H1 (cell line): ENCODE measurements at regions not wholly inside any gene's neighbourhood (a gene's known extent, or its start where the extent isn't known, plus 50 kb on each side); places are given as distances from the start of the nearest gene placed in this dataset.

Experiments used
- CREB1 ChIP-seq: IDR thresholded peaks from 2 replicates; pipeline ENCODE4 v1.6.1; 2012; ENCODE audit warnings: inconsistent platforms
- TF ChIP-seq, protein P1 (sequence below), 3 experiments: IDR thresholded peaks; 1 replicate in 2 of 3; 2 replicates in 1 of 3; pipeline versions ENCODE4 v1.5.1 to v1.6.1; 2011; ENCODE audit warnings: low read length in 3 of 3, mild to moderate bottlenecking in 3 of 3, inconsistent platforms in 2 of 3, low read depth in 1 of 3, moderate library complexity in 1 of 3; ENCODE audit not compliant: insufficient read depth in 1 of 3; ENCODE audit errors: control extremely low read depth in 1 of 3

DNA sequence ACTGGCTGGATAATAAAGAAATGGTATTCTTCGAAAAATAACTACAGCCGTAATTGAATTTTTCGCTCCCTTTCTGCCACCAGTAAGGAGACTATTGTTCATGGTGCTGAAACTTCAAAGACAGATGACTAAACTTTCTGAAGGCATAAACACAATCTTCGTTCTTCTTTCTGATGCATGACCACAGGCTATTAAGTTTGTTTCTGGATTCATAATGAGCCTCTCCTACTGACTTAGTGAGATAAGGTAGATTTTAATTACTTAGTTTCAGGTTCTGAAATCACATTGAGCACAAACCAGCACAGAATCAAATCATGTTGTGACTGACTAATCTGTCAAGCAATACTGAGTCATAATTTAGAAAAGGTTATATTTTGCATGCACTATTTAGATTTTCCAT is 441.8 kb upstream of the CCNG1 start:
- TF ChIP-seq, protein P1, sequence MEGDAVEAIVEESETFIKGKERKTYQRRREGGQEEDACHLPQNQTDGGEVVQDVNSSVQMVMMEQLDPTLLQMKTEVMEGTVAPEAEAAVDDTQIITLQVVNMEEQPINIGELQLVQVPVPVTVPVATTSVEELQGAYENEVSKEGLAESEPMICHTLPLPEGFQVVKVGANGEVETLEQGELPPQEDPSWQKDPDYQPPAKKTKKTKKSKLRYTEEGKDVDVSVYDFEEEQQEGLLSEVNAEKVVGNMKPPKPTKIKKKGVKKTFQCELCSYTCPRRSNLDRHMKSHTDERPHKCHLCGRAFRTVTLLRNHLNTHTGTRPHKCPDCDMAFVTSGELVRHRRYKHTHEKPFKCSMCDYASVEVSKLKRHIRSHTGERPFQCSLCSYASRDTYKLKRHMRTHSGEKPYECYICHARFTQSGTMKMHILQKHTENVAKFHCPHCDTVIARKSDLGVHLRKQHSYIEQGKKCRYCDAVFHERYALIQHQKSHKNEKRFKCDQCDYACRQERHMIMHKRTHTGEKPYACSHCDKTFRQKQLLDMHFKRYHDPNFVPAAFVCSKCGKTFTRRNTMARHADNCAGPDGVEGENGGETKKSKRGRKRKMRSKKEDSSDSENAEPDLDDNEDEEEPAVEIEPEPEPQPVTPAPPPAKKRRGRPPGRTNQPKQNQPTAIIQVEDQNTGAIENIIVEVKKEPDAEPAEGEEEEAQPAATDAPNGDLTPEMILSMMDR (IDR thresholded peaks at IDR 0.05; ENCODE audit: control extremely low read depth in 1 of 3, insufficient read depth in 1 of 3, low read depth in 1 of 3, low read length in 3 of 3) = no peak
- no peak for TF ChIP-seq CREB1
